ENCODE measurements at regions not wholly inside any gene's neighbourhood (a gene's known extent, or its start where the extent isn't known, plus 50 kb on each side); places are given as distances from the start of the nearest gene placed in this dataset.

GRCh38 chr7:50851891-50852290 is 69.2 kb upstream of the GRB10 start:
- Histone ChIP-seq H3K9ac (ENCODE audit: low read length) (peak overlapping the region; percentile 11; the same call in 1 of the 2 replicates), H3K9me2 (replicated peaks; ENCODE audit: low read length) (no peaks in the 10 kb centered on the region), H3K27ac (ENCODE audit: low read length) (peak overlapping the region; percentile 58), H3F3A (ENCODE audit: low read length, unreplicated experiment) (no peaks in the 10 kb centered on the region), H3K4me1 (ENCODE audit: insufficient read depth, low read length) (peaks cover 47% of the 10 kb centered on the region), H3K4me3 (ENCODE audit: low read length) (no peak overlapping the region), H3K79me2 (ENCODE audit: low read length) (no peaks in the 10 kb centered on the region), H3K4me2 (ENCODE audit: low read length) (no peak overlapping the region), H3K9me3 (ENCODE audit: low read length) (no peaks in the 10 kb centered on the region), H2AFZ (ENCODE audit: low read length) (no peak overlapping the region), H3K27me3 (ENCODE audit: low read length) (no peaks in the 10 kb centered on the region), H3K36me3 (ENCODE audit: low read depth, low read length) (no peaks in the 10 kb centered on the region), H4K20me1 (ENCODE audit: low read length) (no peaks in the 10 kb centered on the region)
- intact Hi-C loops (cut with micrococcal nuclease) = no loop called here
- ATAC-seq = no peak
- no TSS peak for BruUV-seq (replicated peaks)
- no peak for DNase-seq
- TF ChIP-seq EZH2phosphoT487 (IDR thresholded peaks at IDR 0.05; ENCODE audit: borderline replicate concordance, low read length) = no peak
- POLR2A ChIA-PET (ENCODE audit: unreplicated experiment) = interaction anchor here (1.0 kb wide), 1 partner anchor 13 kb away, joined by 3 read pairs; no protein-coding TSS in a partner anchor
- CTCF ChIA-PET = no interaction called here

- Histone ChIP-seq H3K36me3 (ENCODE audit: low read depth, low read length) (no peaks in the 10 kb centered on the region), H3K9me2 (replicated peaks; ENCODE audit: low read length) (no peaks in the 10 kb centered on the region), H3K79me2 (ENCODE audit: low read length) (no peaks in the 10 kb centered on the region), H3K4me2 (ENCODE audit: low read length) (0 out of 2 replicates have a peak overlapping the region, but pooled peaks have one; percentile 20), H4K20me1 (ENCODE audit: low read length) (no peaks in the 10 kb centered on the region), H3F3A (ENCODE audit: low read length, unreplicated experiment) (no peaks in the 10 kb centered on the region), H3K9me3 (ENCODE audit: low read length) (no peaks in the 10 kb centered on the region), H3K27ac (ENCODE audit: low read length) (peak overlapping the region; percentile 58), H3K4me1 (ENCODE audit: insufficient read depth, low read length) (peaks cover 47% of the 10 kb centered on the region), H3K9ac (ENCODE audit: low read length) (peak overlapping the region; percentile 18; the same call in 1 of the 2 replicates), H2AFZ (ENCODE audit: low read length) (no peak overlapping the region), H3K27me3 (ENCODE audit: low read length) (no peaks in the 10 kb centered on the region), H3K4me3 (ENCODE audit: low read length) (no peak overlapping the region)
- ChIA-PET POLR2A (ENCODE audit: unreplicated experiment) (interaction anchor here (0.6 to 1.0 kb wide), 3 partner anchors 12 to 116 kb away, joined by 3 to 5 read pairs (median 3); no protein-coding TSS in a partner anchor), CTCF (no interaction called here)
- BruUV-seq (replicated peaks) = no TSS peak
- intact Hi-C loops (cut with micrococcal nuclease) = no loop called here
- DNase-seq (peak; percentile 59), ATAC-seq (peak; percentile 53)
- TF ChIP-seq CTCF (conservative IDR thresholded peaks at IDR 0.05; ENCODE audit: low read depth, low read length) (no peak), EZH2phosphoT487 (IDR thresholded peaks at IDR 0.05; ENCODE audit: borderline replicate concordance, low read length) (no peak), EZH2 (IDR thresholded peaks at IDR 0.05; ENCODE audit: low read length, unreplicated experiment) (no peak)
These were observed 68.8 kb upstream of the GRB10 start for GRCh38 chr7:50851451-50851850.

GRCh38 chr7:50849991-50850390 is 67.3 kb upstream of the GRB10 start:
- no peaks in the 10 kb centered on the region for H3K9me2 ChIP-seq (replicated peaks; ENCODE audit: low read length)
- no peaks in the 10 kb centered on the region for H3F3A ChIP-seq (ENCODE audit: low read length, unreplicated experiment)
- peaks cover 44% of the 10 kb centered on the region for H3K4me1 ChIP-seq (ENCODE audit: insufficient read depth, low read length)
- no peaks in the 10 kb centered on the region for H3K27me3 ChIP-seq (ENCODE audit: low read length)
- H3K27ac ChIP-seq (ENCODE audit: low read length) = no peak overlapping the region
- no peak for DNase-seq
- no peak overlapping the region for H3K4me3 ChIP-seq (ENCODE audit: low read length)
- TF ChIP-seq EZH2phosphoT487 (IDR thresholded peaks at IDR 0.05; ENCODE audit: borderline replicate concordance, low read length) (no peak), CTCF (conservative IDR thresholded peaks at IDR 0.05; ENCODE audit: low read depth, low read length) (no peak), EZH2 (IDR thresholded peaks at IDR 0.05; ENCODE audit: low read length, unreplicated experiment) (no peak)
- no peak overlapping the region for H3K9ac ChIP-seq (ENCODE audit: low read length)
- BruUV-seq (replicated peaks) = no TSS peak
- no peaks in the 10 kb centered on the region for H3K79me2 ChIP-seq (ENCODE audit: low read length)
- CTCF ChIA-PET = no interaction called here
- POLR2A ChIA-PET (ENCODE audit: unreplicated experiment) = no interaction called here
- H3K36me3 ChIP-seq (ENCODE audit: low read depth, low read length) = no peaks in the 10 kb centered on the region
- H3K9me3 ChIP-seq (ENCODE audit: low read length) = no peaks in the 10 kb centered on the region
- H4K20me1 ChIP-seq (ENCODE audit: low read length) = no peaks in the 10 kb centered on the region
- H2AFZ ChIP-seq (ENCODE audit: low read length) = no peak overlapping the region
- no peak overlapping the region for H3K4me2 ChIP-seq (ENCODE audit: low read length)
- intact Hi-C loops (cut with micrococcal nuclease) = no loop called here
- no peak for ATAC-seq

Measured in PC-3 (cell line).